Body of pancreas (tissue), 4 donors: ENCODE measurements at regions not wholly inside any gene's neighbourhood (a gene's known extent, or its start where the extent isn't known, plus 50 kb on each side); places are given as distances from the start of the nearest gene placed in this dataset.

Experiments used
- ATAC-seq: fragments of 150-250 bp; one replicate; pipeline ENCODE4 v1.9.1; 2016
- DNase-seq, 4 donors: peaks; one replicate each; pipeline ENCODE4 v3.0.0-alpha.2; 2019
- H3K27ac ChIP-seq, 4 donors: fragments of 200-600 bp; sonication (generic); 1 replicate in 3 of 4; 2 replicates in 1 of 4; pipeline versions ENCODE4 v1.5.1 to v1.6.1; 2016 to 2019; ENCODE audit warnings: mild to moderate bottlenecking in 1 of 4, mixed read lengths in 1 of 4, moderate library complexity in 1 of 4
- H3K27me3 ChIP-seq, 2 donors: fragments of 200-600 bp; sonication (generic); one replicate each; pipeline ENCODE4 v1.6.0; 2016; ENCODE audit warnings: mild to moderate bottlenecking in 1 of 2
- H3K36me3 ChIP-seq, 2 donors: fragments of 200-600 bp; sonication (generic); replicated peaks in 1 of 2; 2 replicates each; pipeline ENCODE4 v1.5.1; 2016; ENCODE audit warnings: low read depth in 2 of 2; ENCODE audit not compliant: insufficient read depth in 1 of 2
- H3K4me1 ChIP-seq: fragments of 200-600 bp; sonication (generic); one replicate; pipeline ENCODE4 v1.6.0; 2016
- H3K4me3 ChIP-seq, 2 donors: fragments of 200-600 bp; sonication (generic); 1 replicate in 1 of 2; 2 replicates in 1 of 2; pipeline ENCODE4 v1.5.1; 2016 to 2019
- H3K9me3 ChIP-seq, 3 donors: fragments of 200-600 bp; sonication (generic); 1 replicate in 2 of 3; 2 replicates in 1 of 3; pipeline ENCODE4 v1.5.1; 2016
- POLR2A ChIP-seq, 3 donors: fragments of 450-650 bp; IDR thresholded peaks; one replicate each; pipeline ENCODE4 v1.6.1; 2016; ENCODE audit warnings: antibody characterized with exemption in 3 of 3, mild to moderate bottlenecking in 2 of 3
- WGBS, 2 donors: methylation state at CpG; one replicate each; pipeline ENCODE4 v1.1.5; 2017; 5-methylcytosine and 5-hydroxymethylcytosine counted together
- intact Hi-C: fragments of 100-400 bp; cut with DNase I; formaldehyde crosslinking; loops from one replicate; pipeline ENCODE4 v1.15.1; 2023
- TF ChIP-seq, protein P1 (sequence below), 7 experiments: fragments of 450-650 bp in 4 of 7; fragments of 200-600 bp in 3 of 7; sonication (generic) in 3 of 7; IDR thresholded peaks; one replicate each; pipeline ENCODE4 v1.5.1; 2016 to 2019; ENCODE audit warnings: antibody characterized with exemption in 7 of 7

DNA sequence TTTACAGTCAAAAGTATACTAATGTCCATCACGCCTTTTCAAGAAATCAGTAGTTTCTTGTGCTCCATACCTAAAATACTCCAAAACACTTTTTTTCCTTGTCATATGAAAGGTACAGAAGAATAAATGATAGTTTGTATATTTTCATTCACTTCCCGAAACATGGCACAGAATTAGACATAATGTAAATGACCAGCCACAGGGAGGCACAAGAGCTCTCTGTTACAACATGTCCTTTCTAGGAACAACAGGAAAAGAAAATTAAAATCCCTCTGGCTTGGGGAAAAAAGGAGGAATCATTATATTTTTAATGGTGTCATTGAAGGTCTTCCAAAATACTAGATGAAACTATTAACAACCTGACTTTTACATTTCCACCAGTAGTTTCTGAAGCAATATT, 331.2 kb downstream of the ACTR3B start:
- intact Hi-C loops: no loop called here
- Histone ChIP-seq H3K27me3 (no peaks in the 10 kb centered on the region), H3K36me3 (no peaks in the 10 kb centered on the region), H3K4me1 (no peaks in the 10 kb centered on the region), H3K4me3 (no peak overlapping the region), H3K9me3 (no peaks in the 10 kb centered on the region), H3K27ac (no peak overlapping the region)
- TF ChIP-seq, protein P1, sequence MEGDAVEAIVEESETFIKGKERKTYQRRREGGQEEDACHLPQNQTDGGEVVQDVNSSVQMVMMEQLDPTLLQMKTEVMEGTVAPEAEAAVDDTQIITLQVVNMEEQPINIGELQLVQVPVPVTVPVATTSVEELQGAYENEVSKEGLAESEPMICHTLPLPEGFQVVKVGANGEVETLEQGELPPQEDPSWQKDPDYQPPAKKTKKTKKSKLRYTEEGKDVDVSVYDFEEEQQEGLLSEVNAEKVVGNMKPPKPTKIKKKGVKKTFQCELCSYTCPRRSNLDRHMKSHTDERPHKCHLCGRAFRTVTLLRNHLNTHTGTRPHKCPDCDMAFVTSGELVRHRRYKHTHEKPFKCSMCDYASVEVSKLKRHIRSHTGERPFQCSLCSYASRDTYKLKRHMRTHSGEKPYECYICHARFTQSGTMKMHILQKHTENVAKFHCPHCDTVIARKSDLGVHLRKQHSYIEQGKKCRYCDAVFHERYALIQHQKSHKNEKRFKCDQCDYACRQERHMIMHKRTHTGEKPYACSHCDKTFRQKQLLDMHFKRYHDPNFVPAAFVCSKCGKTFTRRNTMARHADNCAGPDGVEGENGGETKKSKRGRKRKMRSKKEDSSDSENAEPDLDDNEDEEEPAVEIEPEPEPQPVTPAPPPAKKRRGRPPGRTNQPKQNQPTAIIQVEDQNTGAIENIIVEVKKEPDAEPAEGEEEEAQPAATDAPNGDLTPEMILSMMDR (IDR thresholded peaks at IDR 0.05): no peak
- no peak for TF ChIP-seq POLR2A (IDR thresholded peaks at IDR 0.05)
- no peak for DNase-seq
- ATAC-seq: no peak
- WGBS, 2 donors: 87 to 88% methylated on average over 2 of the region's 2 CpGs

DNA sequence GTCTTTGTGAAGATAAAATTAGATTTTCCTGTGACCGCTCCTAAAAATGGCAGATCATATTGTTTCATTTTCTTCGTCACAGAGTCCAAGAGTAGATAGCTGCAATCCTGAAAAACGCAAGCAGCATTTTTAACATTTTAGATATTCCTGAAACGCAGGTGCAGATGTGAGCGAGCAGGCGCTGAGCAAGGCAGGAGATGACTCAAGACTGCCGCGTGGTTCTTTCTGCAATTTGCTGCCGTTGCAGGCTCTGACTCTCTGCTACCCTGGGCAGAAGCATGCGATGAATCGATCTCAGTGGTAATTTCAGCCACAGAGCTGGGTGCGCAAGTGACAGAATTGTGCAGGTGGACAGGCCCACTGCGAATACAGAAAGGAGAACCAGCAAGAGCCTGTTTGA, 331.9 kb downstream of the ACTR3B start:
- Histone ChIP-seq H3K9me3 (no peaks in the 10 kb centered on the region), H3K27me3 (no peaks in the 10 kb centered on the region), H3K4me1 (no peaks in the 10 kb centered on the region), H3K36me3 (no peaks in the 10 kb centered on the region), H3K4me3 (no peak overlapping the region), H3K27ac (no peak overlapping the region)
- ATAC-seq: no peak
- no peak for DNase-seq
- WGBS, 2 donors: 68 to 69% methylated on average over 13 of the region's 13 CpGs
- TF ChIP-seq, protein P1 (IDR thresholded peaks at IDR 0.05): no peak
- TF ChIP-seq POLR2A (IDR thresholded peaks at IDR 0.05): no peak
- intact Hi-C loops: no loop called here

DNA sequence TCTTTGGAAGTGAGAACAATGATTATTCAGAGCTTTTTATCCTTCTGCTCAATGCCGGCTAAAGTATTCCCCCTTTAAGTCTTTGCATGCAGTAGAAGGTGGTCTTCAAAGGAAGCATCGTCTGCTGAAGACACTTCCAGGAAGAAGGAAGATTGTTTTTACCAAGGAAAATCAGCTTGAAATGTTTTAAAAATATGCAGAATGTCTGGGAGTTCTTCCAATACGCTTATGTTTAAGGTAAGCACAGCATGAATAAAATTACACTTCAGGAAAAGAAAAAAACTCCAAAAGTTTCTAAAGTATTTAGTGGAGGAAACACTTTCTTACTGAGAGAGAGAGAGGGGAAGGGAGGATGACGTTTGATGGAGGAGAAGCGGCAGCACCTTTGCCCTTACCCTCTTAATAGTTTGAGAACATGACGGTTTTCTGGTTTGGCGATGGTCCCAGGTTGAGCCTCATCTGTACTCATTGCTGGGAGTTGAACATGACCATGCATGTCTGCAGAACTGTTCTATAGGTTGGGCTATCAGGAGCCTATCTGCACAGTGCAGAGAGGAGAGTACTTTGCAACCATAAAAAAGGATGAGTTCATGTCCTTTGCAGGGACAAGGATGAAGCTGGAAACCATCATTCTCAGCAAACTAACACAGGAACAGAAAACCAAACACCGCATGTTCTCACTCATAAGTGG, 338.1 kb downstream of the ACTR3B start:
- no peak for DNase-seq
- H3K9me3 ChIP-seq: no peaks in the 10 kb centered on the region
- H3K4me1 ChIP-seq: no peaks in the 10 kb centered on the region
- H3K36me3 ChIP-seq: no peaks in the 10 kb centered on the region
- no peak for TF ChIP-seq POLR2A (IDR thresholded peaks at IDR 0.05)
- TF ChIP-seq, protein P1 (IDR thresholded peaks at IDR 0.05): no peak
- intact Hi-C loops: no loop called here
- H3K27me3 ChIP-seq: no peaks in the 10 kb centered on the region
- H3K4me3 ChIP-seq: no peak overlapping the region
- ATAC-seq: no peak
- no peak overlapping the region for H3K27ac ChIP-seq
- WGBS, 2 donors: 71 to 76% methylated on average over 8 of the region's 8 CpGs

DNA sequence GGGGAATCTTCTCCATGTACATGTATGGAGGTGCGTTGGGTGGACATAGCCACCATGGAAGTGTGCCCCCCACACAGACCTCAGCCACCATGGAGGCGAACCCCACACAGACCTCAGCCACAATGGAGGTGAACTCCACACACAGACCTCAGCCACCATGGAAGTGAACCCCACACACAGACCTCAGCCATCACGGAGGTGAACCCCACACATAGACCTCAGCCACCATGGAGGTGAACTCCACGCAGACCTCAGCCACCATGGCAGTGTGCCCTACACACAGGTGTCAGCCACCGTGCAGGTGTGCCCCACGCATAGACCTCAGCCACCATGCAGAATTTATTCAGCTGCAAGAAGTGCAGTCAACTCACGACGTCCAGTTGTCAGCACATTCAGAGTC, 339.7 kb downstream of the ACTR3B start:
- H3K4me3 ChIP-seq: no peak overlapping the region
- DNase-seq: no peak
- no peaks in the 10 kb centered on the region for H3K36me3 ChIP-seq
- intact Hi-C loops: no loop called here
- ATAC-seq: no peak
- TF ChIP-seq, protein P1 (IDR thresholded peaks at IDR 0.05): no peak
- no peak for TF ChIP-seq POLR2A (IDR thresholded peaks at IDR 0.05)
- 71 to 93% methylated on average over 6 to 8 of the region's 8 CpGs for WGBS, 2 donors
- H3K4me1 ChIP-seq: no peaks in the 10 kb centered on the region
- no peak overlapping the region for H3K27ac ChIP-seq
- no peaks in the 10 kb centered on the region for H3K9me3 ChIP-seq
- no peaks in the 10 kb centered on the region for H3K27me3 ChIP-seq

DNA sequence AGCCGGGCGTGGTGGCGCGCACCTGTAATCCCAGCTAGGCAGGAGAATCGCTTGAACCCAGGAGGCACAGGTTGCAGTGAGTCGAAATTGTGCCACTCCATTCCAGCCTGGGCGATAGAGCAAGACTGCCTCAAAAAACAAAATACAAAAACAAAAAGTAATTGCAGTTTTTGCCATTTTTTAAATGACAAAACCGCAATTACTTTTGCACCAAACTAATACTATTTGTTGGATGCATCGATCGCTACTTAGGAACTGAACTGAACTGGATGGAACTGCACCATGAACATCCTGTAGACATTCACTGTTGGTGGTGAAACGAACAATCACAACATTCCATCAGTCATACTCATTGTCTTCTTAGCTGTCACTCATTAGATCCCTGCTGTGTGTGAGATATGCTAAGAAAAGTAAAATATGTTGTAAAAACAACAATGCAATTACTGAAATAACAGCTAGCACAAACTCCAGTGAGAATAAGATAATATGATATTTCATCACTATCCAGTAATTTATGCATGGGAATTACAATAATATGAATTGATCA, 341.2 kb downstream of the ACTR3B start:
- Histone ChIP-seq H3K4me3 (no peak overlapping the region), H3K36me3 (no peaks in the 10 kb centered on the region), H3K4me1 (no peaks in the 10 kb centered on the region), H3K9me3 (no peaks in the 10 kb centered on the region), H3K27me3 (no peaks in the 10 kb centered on the region), H3K27ac (no peak overlapping the region)
- 74 to 82% methylated on average over 11 of the region's 11 CpGs for WGBS, 2 donors
- ATAC-seq (no peak), DNase-seq (no peak)
- no peak for TF ChIP-seq POLR2A (IDR thresholded peaks at IDR 0.05)
- TF ChIP-seq, protein P1 (IDR thresholded peaks at IDR 0.05): no peak
- intact Hi-C loops: no loop called here
